ENCODE measurements at regions not wholly inside any gene's neighbourhood (a gene's known extent, or its start where the extent isn't known, plus 50 kb on each side); places are given as distances from the start of the nearest gene placed in this dataset.
"Not testable (repeated sequence)": the region's sequence is repeated elsewhere in the genome, so short reads cannot be mapped to it uniquely, and the experiment has no call there.

GRCh38 chr2:88855620-88856408 is 164.3 kb downstream of the RPIA start:
- no peak overlapping the region for H3K4me3 ChIP-seq (ENCODE audit: low read length)
- DNase-seq (ENCODE audit: low read depth, low spot score), result no peak

- no peak overlapping the region for H3K4me3 ChIP-seq (ENCODE audit: low read length)
These were observed 165.1 kb downstream of the RPIA start for GRCh38 chr2:88856409-88857135.

GRCh38 chr2:88857274-88857741 is 165.8 kb downstream of the RPIA start:
- no peak overlapping the region for H3K4me3 ChIP-seq (ENCODE audit: low read length)
- no peak for DNase-seq (ENCODE audit: low read depth, low spot score)

More at GRCh38 chr2:88856409-88857135, 165.1 kb downstream of the RPIA start:
- DNase-seq (ENCODE audit: low read depth, low spot score), result no peak

- no peak for DNase-seq (ENCODE audit: low read depth, low spot score)
These were observed 166.5 kb downstream of the RPIA start for GRCh38 chr2:88857951-88858411.

GRCh38 chr2:88859461-88859860 is 168.0 kb downstream of the RPIA start:
- no peak for DNase-seq (ENCODE audit: low read depth, low spot score)
- no peak overlapping the region for H3K4me3 ChIP-seq (ENCODE audit: low read length)

More at GRCh38 chr2:88857951-88858411, 166.5 kb downstream of the RPIA start:
- H3K4me3 ChIP-seq (ENCODE audit: low read length), result no peak overlapping the region

GRCh38 chr2:88860421-88861075 is 169.1 kb downstream of the RPIA start:
- DNase-seq (ENCODE audit: low read depth, low spot score), result no peak
- H3K4me3 ChIP-seq (ENCODE audit: low read length), result no peak overlapping the region

GRCh38 chr2:88865801-88866371 is 174.4 kb downstream of the RPIA start:
- no peak for DNase-seq (ENCODE audit: low read depth, low spot score)
- H3K4me3 ChIP-seq (ENCODE audit: low read length), result no peak overlapping the region

- no peak overlapping the region for H3K4me3 ChIP-seq (ENCODE audit: low read length)
These were observed 175.3 kb downstream of the RPIA start for GRCh38 chr2:88866756-88867155.

GRCh38 chr2:88868861-88869260 is 177.4 kb downstream of the RPIA start:
- DNase-seq (ENCODE audit: low read depth, low spot score), result no peak
- no peak overlapping the region for H3K4me3 ChIP-seq (ENCODE audit: low read length)

More at GRCh38 chr2:88866756-88867155, 175.3 kb downstream of the RPIA start:
- no peak for DNase-seq (ENCODE audit: low read depth, low spot score)

- DNase-seq (ENCODE audit: low read depth, low spot score), result no peak
- no peak overlapping the region for H3K4me3 ChIP-seq (ENCODE audit: low read length)
These were observed 178.9 kb downstream of the RPIA start for GRCh38 chr2:88870267-88870839.

GRCh38 chr2:88871336-88871735 is 179.9 kb downstream of the RPIA start:
- no peak overlapping the region for H3K4me3 ChIP-seq (ENCODE audit: low read length)
- DNase-seq (ENCODE audit: low read depth, low spot score), result no peak

- DNase-seq (ENCODE audit: low read depth, low spot score), result no peak
- H3K4me3 ChIP-seq (ENCODE audit: low read length), result no peak overlapping the region
These were observed 182.1 kb downstream of the RPIA start for GRCh38 chr2:88873620-88874019.

GRCh38 chr2:88874063-88874657 is 182.7 kb downstream of the RPIA start:
- no peak overlapping the region for H3K4me3 ChIP-seq (ENCODE audit: low read length)
- peak; percentile 63 for DNase-seq (ENCODE audit: low read depth, low spot score)

- no peak for DNase-seq (ENCODE audit: low read depth, low spot score)
- H3K4me3 ChIP-seq (ENCODE audit: low read length), result no peak overlapping the region
These were observed 184.3 kb downstream of the RPIA start for GRCh38 chr2:88875736-88876135.

- peak; percentile 51 for DNase-seq (ENCODE audit: low read depth, low spot score)
- no peak overlapping the region for H3K4me3 ChIP-seq (ENCODE audit: low read length)
These were observed 189.0 kb downstream of the RPIA start for GRCh38 chr2:88880441-88880953.

GRCh38 chr2:88885275-88885674 is 193.8 kb downstream of the RPIA start:
- no peak overlapping the region for H3K4me3 ChIP-seq (ENCODE audit: low read length)
- DNase-seq (ENCODE audit: low read depth, low spot score), result no peak

- DNase-seq (ENCODE audit: low read depth, low spot score), result no peak
- H3K4me3 ChIP-seq (ENCODE audit: low read length), result no peak overlapping the region
These were observed 194.4 kb downstream of the RPIA start for GRCh38 chr2:88885679-88886416.

GRCh38 chr2:88887466-88887865 is 196.0 kb downstream of the RPIA start:
- DNase-seq (ENCODE audit: low read depth, low spot score), result not testable (repeated sequence)

More at GRCh38 chr2:88887466-88887865, 196.0 kb downstream of the RPIA start:
- not testable (repeated sequence) for H3K4me3 ChIP-seq (ENCODE audit: low read length)

Measured in Jurkat, Clone E6-1 (cell line).